ENCODE measurements at regions not wholly inside any gene's neighbourhood (a gene's known extent, or its start where the extent isn't known, plus 50 kb on each side); places are given as distances from the start of the nearest gene placed in this dataset.
A peak's percentile ranks its signal among the peaks of the same experiment; 100 is the strongest.

GRCh38 chr2:120817956-120818325 is 82.3 kb downstream of the GLI2 start:
- Histone ChIP-seq H3K4me3 (ENCODE audit: insufficient read depth, low read depth, low read length) (no peak overlapping the region), H3K36me3 (replicated peaks; ENCODE audit: control insufficient read depth, insufficient read depth, low read length) (no peaks in the 10 kb centered on the region), H3K27me3 (ENCODE audit: control insufficient read depth, insufficient read depth, low read length) (no peaks in the 10 kb centered on the region)
- DNase-seq, result no peak

DNA sequence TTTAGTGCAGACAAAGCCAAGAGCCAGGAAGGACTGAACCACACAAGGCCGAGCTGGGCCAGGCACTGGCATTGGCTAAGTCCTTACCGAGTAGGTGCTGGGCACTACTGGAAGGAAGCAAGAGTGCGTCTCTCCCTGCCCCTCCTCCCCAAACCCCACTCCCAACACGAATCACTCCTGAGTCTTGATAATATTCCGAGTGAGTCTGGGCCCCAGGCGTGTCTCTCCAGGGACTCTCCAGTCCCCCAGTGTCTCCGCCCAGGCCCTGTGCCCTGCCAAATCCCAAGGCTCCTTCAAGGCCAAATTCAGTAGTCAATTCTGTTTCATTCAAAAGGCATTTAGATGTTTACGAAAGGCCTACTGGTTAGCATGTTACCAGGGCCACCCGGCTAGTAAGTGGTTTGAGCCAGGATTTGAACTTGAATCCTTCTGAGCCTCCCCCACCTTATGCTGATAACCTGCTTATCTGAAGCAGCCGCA is 82.8 kb downstream of the GLI2 start:
- DNase-seq, result no peak

GRCh38 chr2:120819720-120820210 is 84.1 kb downstream of the GLI2 start:
- H3K36me3 ChIP-seq (replicated peaks; ENCODE audit: control insufficient read depth, insufficient read depth, low read length), result peaks cover 2% of the 10 kb centered on the region; the same call in 1 of the 2 replicates
- H3K27me3 ChIP-seq (ENCODE audit: control insufficient read depth, insufficient read depth, low read length), result no peaks in the 10 kb centered on the region
- no peak overlapping the region for H3K4me3 ChIP-seq (ENCODE audit: insufficient read depth, low read depth, low read length)
- no peak for DNase-seq

More for the DNA sequence above, 82.8 kb downstream of the GLI2 start:
- H3K27me3 ChIP-seq (ENCODE audit: control insufficient read depth, insufficient read depth, low read length), result no peaks in the 10 kb centered on the region
- H3K36me3 ChIP-seq (replicated peaks; ENCODE audit: control insufficient read depth, insufficient read depth, low read length), result no peaks in the 10 kb centered on the region
- no peak overlapping the region for H3K4me3 ChIP-seq (ENCODE audit: insufficient read depth, low read depth, low read length)

DNA sequence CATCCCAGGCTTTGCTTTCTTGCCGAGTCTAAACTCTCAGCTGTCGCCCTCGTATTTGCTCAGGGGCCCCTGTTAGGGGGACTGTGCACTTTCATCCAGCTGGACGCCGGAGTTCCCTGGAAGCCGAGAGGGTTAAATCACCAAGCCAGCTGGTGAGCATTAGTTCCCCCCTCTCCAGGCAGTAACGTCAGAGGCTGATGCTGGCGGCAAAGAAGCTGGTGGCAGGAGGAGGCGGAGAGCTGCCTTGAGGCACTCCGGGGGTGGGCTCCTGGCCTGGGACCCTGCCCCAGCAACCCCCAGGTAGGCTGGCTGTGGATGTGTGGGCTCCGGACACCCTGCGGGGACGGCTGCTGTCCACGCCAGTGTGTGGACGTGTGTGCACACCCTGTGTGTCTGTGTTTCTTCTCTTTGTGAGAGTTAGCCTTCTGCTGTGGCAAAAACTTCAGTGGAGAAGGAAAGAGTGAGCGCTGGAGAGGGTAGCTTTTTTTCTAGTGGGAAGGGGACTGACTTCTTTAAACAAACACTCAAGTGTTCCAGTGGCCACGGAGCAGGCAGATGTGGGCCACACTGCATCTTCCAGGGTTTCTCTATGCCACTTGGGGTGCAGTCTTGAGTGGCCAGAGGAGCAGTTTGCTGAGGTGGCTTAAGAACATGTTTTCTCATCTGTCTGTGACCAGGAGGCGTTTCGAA is 84.7 kb downstream of the GLI2 start:
- Histone ChIP-seq H3K36me3 (replicated peaks; ENCODE audit: control insufficient read depth, insufficient read depth, low read length) (peaks cover 2% of the 10 kb centered on the region; the same call in 1 of the 2 replicates), H3K4me3 (ENCODE audit: insufficient read depth, low read depth, low read length) (no peak overlapping the region), H3K27me3 (ENCODE audit: control insufficient read depth, insufficient read depth, low read length) (no peaks in the 10 kb centered on the region)
- peak; percentile 75 for DNase-seq

DNA sequence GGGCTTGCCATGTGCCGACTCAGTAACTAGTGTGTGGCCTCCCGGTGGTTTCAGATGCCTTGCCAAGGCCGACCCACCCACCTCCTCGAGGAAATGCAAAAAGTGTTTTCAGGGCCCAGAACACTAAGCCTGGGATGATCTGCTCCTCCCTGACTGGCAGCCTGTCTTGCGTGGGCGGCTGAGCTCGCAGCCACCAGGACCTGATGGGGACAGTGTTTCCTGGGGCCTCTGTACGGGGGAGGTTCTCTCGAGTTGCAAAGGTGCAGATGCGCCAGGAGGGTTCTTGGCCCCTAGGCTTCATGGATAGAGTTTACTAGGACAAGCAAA is 85.2 kb downstream of the GLI2 start:
- Histone ChIP-seq H3K4me3 (ENCODE audit: insufficient read depth, low read depth, low read length) (no peak overlapping the region), H3K27me3 (ENCODE audit: control insufficient read depth, insufficient read depth, low read length) (no peaks in the 10 kb centered on the region)
- peak; percentile 71 for DNase-seq

GRCh38 chr2:120821446-120822160 is 85.9 kb downstream of the GLI2 start:
- Histone ChIP-seq H3K4me3 (ENCODE audit: insufficient read depth, low read depth, low read length) (no peak overlapping the region), H3K36me3 (replicated peaks; ENCODE audit: control insufficient read depth, insufficient read depth, low read length) (peaks cover 2% of the 10 kb centered on the region; the same call in 1 of the 2 replicates)
- DNase-seq, result no peak

More for the DNA sequence above, 85.2 kb downstream of the GLI2 start:
- peaks cover 2% of the 10 kb centered on the region; the same call in 1 of the 2 replicates for H3K36me3 ChIP-seq (replicated peaks; ENCODE audit: control insufficient read depth, insufficient read depth, low read length)

DNA sequence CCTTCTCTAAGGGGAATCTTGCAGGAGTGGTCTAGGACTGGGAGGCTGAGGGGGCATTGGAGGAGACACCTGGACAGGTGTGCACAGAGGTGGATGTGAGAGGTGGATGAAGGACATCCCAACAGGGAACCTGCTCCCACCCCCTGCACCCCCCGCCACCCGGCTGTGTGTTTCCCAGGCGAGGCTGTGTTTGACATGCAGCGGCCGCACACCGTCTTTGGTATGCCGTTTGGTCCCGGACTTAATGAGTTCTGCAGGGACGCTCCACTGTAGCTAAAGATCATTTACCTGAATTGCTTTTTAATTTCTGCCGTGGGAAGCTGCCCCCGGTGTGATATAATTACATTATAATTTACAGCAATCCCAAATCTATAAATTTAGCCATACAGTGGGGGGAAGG is 87.3 kb downstream of the GLI2 start:
- H3K4me3 ChIP-seq (ENCODE audit: insufficient read depth, low read depth, low read length), result no peak overlapping the region
- no peaks in the 10 kb centered on the region for H3K27me3 ChIP-seq (ENCODE audit: control insufficient read depth, insufficient read depth, low read length)
- peaks cover 2% of the 10 kb centered on the region; the same call in 1 of the 2 replicates for H3K36me3 ChIP-seq (replicated peaks; ENCODE audit: control insufficient read depth, insufficient read depth, low read length)
- no peak for DNase-seq

More at GRCh38 chr2:120821446-120822160, 85.9 kb downstream of the GLI2 start:
- H3K27me3 ChIP-seq (ENCODE audit: control insufficient read depth, insufficient read depth, low read length), result no peaks in the 10 kb centered on the region

DNA sequence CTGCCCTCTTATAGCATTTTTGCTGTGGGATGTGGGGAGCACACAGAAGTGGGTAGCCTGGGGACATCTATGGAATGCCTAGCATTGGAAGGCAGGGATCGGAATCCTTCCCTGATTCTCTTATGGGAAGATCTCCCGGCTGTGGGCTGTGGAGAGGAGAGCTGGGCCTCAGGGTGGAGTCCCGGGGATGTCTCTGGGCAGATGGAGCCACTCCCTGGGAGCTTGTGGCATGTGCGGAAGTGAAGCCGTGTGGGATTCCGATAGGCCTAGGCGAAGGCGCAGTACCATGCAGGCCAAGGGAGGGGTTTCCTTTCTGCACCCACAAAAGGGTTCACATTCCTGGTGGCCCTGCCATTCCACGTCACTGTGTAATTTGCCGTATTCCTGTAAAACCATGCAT is 87.9 kb downstream of the GLI2 start:
- DNase-seq, result no peak
- H3K27me3 ChIP-seq (ENCODE audit: control insufficient read depth, insufficient read depth, low read length), result no peaks in the 10 kb centered on the region
- peaks cover 2% of the 10 kb centered on the region; the same call in 1 of the 2 replicates for H3K36me3 ChIP-seq (replicated peaks; ENCODE audit: control insufficient read depth, insufficient read depth, low read length)
- H3K4me3 ChIP-seq (ENCODE audit: insufficient read depth, low read depth, low read length), result no peak overlapping the region

GRCh38 chr2:120824246-120824645 is 88.6 kb downstream of the GLI2 start:
- DNase-seq, result no peak
- no peak overlapping the region for H3K4me3 ChIP-seq (ENCODE audit: insufficient read depth, low read depth, low read length)
- H3K27me3 ChIP-seq (ENCODE audit: control insufficient read depth, insufficient read depth, low read length), result no peaks in the 10 kb centered on the region
- peaks cover 3% of the 10 kb centered on the region for H3K36me3 ChIP-seq (replicated peaks; ENCODE audit: control insufficient read depth, insufficient read depth, low read length)

DNA sequence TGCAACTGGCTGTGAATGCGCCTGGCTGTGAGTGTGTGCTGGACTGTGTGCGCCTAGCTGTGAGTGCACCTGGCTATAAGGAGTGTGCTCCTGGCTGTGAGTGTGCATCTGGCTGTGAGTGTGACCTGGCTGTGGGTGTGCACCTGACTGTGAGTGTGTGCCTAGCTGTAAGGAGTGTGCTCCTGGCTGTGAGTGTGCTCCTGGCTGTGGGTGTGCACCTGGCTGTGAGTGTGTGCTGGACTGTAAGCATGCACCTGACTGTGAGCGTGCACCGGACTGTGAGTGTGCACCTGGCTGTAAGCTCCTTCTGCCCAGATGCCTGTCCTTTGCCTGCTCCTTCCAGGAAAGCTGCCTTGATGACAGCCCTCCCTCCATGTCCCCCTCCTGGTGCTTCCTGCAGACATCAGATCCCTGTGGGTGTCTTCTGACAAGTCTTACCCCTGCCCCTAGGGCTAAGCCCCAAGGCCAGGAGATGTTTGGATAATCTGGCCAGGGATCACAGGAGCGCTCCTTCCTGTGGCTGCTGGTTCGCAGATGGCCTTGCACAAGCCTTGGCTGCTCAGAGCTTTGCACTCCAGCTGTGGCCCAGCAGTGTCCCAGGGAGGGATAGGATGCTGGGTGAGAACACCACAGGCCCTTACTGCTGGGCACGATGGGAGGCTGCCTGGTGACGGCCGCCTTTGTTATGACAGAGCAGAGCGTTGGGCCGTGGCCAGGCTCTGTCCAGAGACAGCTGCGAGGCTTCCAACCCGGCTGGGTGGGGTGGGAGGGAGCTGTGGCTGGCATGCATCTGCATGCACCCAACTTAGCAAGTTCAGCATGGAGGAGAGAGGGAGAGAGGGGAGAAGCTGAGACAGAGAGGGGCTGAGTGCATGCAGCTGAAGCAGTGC is 89.9 kb downstream of the GLI2 start:
- DNase-seq, result no peak
- Histone ChIP-seq H3K4me3 (ENCODE audit: insufficient read depth, low read depth, low read length) (no peak overlapping the region), H3K27me3 (ENCODE audit: control insufficient read depth, insufficient read depth, low read length) (no peaks in the 10 kb centered on the region), H3K36me3 (replicated peaks; ENCODE audit: control insufficient read depth, insufficient read depth, low read length) (peaks cover 3% of the 10 kb centered on the region)

DNA sequence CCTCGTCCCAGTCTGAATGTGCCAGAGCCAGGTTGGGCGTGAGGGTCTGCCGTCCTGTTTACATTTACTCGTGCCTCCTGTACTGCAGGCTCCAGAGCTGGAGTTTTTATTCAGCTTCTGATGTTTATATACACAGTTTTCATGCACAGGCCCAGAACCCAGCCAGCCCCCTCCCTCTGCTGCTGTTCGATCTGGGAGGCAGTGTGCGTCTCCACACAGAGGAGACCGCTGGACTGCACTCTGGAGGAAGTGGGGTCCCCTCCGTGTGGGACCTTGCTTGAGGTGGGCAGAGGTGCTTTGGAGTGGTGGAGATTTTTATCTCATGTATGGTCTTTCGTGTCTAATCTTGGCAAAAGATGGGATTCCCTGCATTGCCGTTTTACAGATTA is 90.6 kb downstream of the GLI2 start:
- no peak for DNase-seq
- H3K27me3 ChIP-seq (ENCODE audit: control insufficient read depth, insufficient read depth, low read length), result no peaks in the 10 kb centered on the region
- peaks cover 3% of the 10 kb centered on the region for H3K36me3 ChIP-seq (replicated peaks; ENCODE audit: control insufficient read depth, insufficient read depth, low read length)
- H3K4me3 ChIP-seq (ENCODE audit: insufficient read depth, low read depth, low read length), result no peak overlapping the region

- no peak for DNase-seq
- Histone ChIP-seq H3K36me3 (replicated peaks; ENCODE audit: control insufficient read depth, insufficient read depth, low read length) (peaks cover 3% of the 10 kb centered on the region), H3K27me3 (ENCODE audit: control insufficient read depth, insufficient read depth, low read length) (no peaks in the 10 kb centered on the region), H3K4me3 (ENCODE audit: insufficient read depth, low read depth, low read length) (no peak overlapping the region)
These were observed 91.2 kb downstream of the GLI2 start for GRCh38 chr2:120826716-120827410.

DNA sequence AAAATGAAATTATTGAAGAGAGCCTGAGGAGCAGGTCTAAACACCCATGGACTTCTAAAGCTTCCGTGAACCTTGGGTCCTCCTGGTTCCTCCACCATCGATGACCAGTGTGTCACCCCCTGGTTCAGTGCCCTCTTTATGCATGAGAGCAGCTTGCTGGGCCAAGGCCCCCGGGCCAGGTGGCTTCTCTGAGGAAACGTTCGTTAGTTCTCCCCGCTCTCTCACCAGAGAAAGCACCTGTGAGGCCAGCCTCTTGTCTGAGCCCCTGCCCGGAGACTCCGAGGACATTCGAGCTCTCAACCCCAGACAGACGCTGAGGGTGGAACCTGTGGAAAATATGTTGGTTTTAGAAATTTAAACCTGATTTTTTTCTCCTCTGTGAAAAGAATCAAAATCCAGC is 92.4 kb downstream of the GLI2 start:
- no peak for DNase-seq
- H3K36me3 ChIP-seq (replicated peaks; ENCODE audit: control insufficient read depth, insufficient read depth, low read length), result peaks cover 3% of the 10 kb centered on the region
- no peaks in the 10 kb centered on the region for H3K27me3 ChIP-seq (ENCODE audit: control insufficient read depth, insufficient read depth, low read length)
- H3K4me3 ChIP-seq (ENCODE audit: insufficient read depth, low read depth, low read length), result no peak overlapping the region
